Neural cell (in vitro differentiated cells): ENCODE measurements at regions not wholly inside any gene's neighbourhood (a gene's known extent, or its start where the extent isn't known, plus 50 kb on each side); places are given as distances from the start of the nearest gene placed in this dataset.

ENCODE experiments used
- EP300 ChIP-seq: fragments of 450-650 bp; conservative IDR thresholded peaks from 2 replicates; pipeline ENCODE4 v1.6.1; 2014; ENCODE audit warnings: antibody characterized with exemption, mild to moderate bottlenecking, moderate library complexity; ENCODE audit not compliant: poor library complexity, severe bottlenecking
- EZH2 ChIP-seq: fragments of 200-600, 300-800 bp; shearing (Covaris generic), sonication (generic); IDR thresholded peaks from 2 replicates; pipeline ENCODE4 v1.6.1; 2014; ENCODE audit warnings: antibody characterized with exemption, low read length, borderline replicate concordance, mild to moderate bottlenecking; ENCODE audit not compliant: insufficient read depth, poor library complexity, severe bottlenecking
- MXI1 ChIP-seq: fragments of 450-650 bp; conservative IDR thresholded peaks from 2 replicates; pipeline ENCODE4 v1.6.1; 2014; ENCODE audit warnings: antibody characterized with exemption, mild to moderate bottlenecking; ENCODE audit not compliant: poor library complexity, severe bottlenecking
- POLR2AphosphoS5 ChIP-seq: IDR thresholded peaks from 2 replicates; pipeline ENCODE4 v1.6.1; 2012
- TF ChIP-seq, protein P1 (sequence below): fragments of 450-650 bp; IDR thresholded peaks from 2 replicates; pipeline ENCODE4 v1.5.1; 2014; ENCODE audit warnings: antibody characterized with exemption, mild to moderate bottlenecking, moderate library complexity; ENCODE audit not compliant: poor library complexity, severe bottlenecking

DNA sequence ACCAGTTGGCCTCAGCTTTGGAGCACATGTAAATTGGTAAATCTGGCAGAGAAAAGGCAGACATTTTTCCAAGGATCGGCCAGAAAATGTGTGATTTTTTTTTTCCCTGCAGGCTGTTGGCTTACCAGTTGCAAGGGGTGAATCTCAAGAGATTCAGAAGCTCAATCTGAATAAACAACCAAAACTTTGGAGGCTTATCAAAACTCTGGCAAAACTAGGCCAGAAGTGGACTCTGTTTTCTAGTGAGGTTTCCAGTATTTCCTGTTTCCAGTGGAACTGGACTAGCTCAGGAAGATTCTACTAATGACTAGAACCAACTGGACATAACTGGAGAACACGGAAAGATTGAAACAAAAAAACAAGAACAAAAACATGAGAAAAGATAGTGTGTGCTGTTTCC is 191.3 kb downstream of the SMIM20 start:
- TF ChIP-seq EZH2 (no peak), POLR2AphosphoS5 (no peak), EP300 (no peak), MXI1 (no peak)
- TF ChIP-seq, protein P1, sequence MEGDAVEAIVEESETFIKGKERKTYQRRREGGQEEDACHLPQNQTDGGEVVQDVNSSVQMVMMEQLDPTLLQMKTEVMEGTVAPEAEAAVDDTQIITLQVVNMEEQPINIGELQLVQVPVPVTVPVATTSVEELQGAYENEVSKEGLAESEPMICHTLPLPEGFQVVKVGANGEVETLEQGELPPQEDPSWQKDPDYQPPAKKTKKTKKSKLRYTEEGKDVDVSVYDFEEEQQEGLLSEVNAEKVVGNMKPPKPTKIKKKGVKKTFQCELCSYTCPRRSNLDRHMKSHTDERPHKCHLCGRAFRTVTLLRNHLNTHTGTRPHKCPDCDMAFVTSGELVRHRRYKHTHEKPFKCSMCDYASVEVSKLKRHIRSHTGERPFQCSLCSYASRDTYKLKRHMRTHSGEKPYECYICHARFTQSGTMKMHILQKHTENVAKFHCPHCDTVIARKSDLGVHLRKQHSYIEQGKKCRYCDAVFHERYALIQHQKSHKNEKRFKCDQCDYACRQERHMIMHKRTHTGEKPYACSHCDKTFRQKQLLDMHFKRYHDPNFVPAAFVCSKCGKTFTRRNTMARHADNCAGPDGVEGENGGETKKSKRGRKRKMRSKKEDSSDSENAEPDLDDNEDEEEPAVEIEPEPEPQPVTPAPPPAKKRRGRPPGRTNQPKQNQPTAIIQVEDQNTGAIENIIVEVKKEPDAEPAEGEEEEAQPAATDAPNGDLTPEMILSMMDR, result no peak
